Upper lobe of left lung (tissue), 6 donors: ENCODE measurements at regions not wholly inside any gene's neighbourhood (a gene's known extent, or its start where the extent isn't known, plus 50 kb on each side); places are given as distances from the start of the nearest gene placed in this dataset.

Source experiments
- ATAC-seq, 2 donors: fragments of 200-7000 bp; cut with Tn5 transposase; one replicate each; pipeline ENCODE4 v1.9.1; 2022; ENCODE audit warnings: mild to moderate bottlenecking in 2 of 2, moderate library complexity in 2 of 2; ENCODE audit not compliant: low FRiP score in 2 of 2
- DNase-seq, 2 donors: peaks; one replicate each; pipeline ENCODE4 v3.0.0-alpha.2; 2019 to 2020
- H3K27ac ChIP-seq, 4 donors: fragments of 200-600 bp; sonication (generic); one replicate each; pipeline ENCODE4 v1.5.1; 2016 to 2019
- H3K27me3 ChIP-seq, 4 donors: fragments of 200-600 bp; sonication (generic); one replicate each; pipeline ENCODE4 v1.5.1; 2017 to 2019
- H3K36me3 ChIP-seq, 4 donors: fragments of 200-600 bp; sonication (generic); one replicate each; pipeline ENCODE4 v1.5.1; 2016 to 2019
- H3K4me1 ChIP-seq, 4 donors: fragments of 200-600 bp; sonication (generic); one replicate each; pipeline ENCODE4 v1.5.1; 2018 to 2019
- H3K4me3 ChIP-seq, 4 donors: fragments of 200-600 bp; sonication (generic); one replicate each; pipeline ENCODE4 v1.5.1; 2017 to 2019; ENCODE audit warnings: mild to moderate bottlenecking in 2 of 4, moderate library complexity in 1 of 4
- H3K9me3 ChIP-seq, 4 donors: fragments of 200-600 bp; sonication (generic); one replicate each; pipeline ENCODE4 v1.5.1; 2018 to 2019
- CTCF ChIP-seq, 6 experiments: fragments of 450-650 bp in 4 of 6; fragments of 200-600 bp in 2 of 6; sonication (generic) in 2 of 6; IDR thresholded peaks; one replicate each; pipeline ENCODE4 v1.5.1; 2016 to 2019; ENCODE audit warnings: antibody characterized with exemption in 6 of 6
- EP300 ChIP-seq, 4 donors: sonication (generic); formaldehyde crosslinking; IDR thresholded peaks; one replicate each; pipeline ENCODE4 v1.5.1; 2017; ENCODE audit warnings: antibody characterized with exemption in 4 of 4, control low read depth in 2 of 4
- POLR2A ChIP-seq, 4 donors: fragments of 450-650 bp; IDR thresholded peaks; one replicate each; pipeline ENCODE4 v1.5.1; 2016 to 2017; ENCODE audit warnings: antibody characterized with exemption in 4 of 4, mild to moderate bottlenecking in 2 of 4
- POLR2AphosphoS5 ChIP-seq, 2 donors: sonication (generic); formaldehyde crosslinking; IDR thresholded peaks; one replicate each; pipeline ENCODE4 v1.5.1; 2017; ENCODE audit warnings: antibody characterized with exemption in 2 of 2
- WGBS, 2 donors: methylation state at CpG; one replicate each; pipeline ENCODE4 v1.1.5; 2017 to 2018; 5-methylcytosine and 5-hydroxymethylcytosine counted together
- donor health status: DM: no; HTN: no; CAD: no; lungs with moderate emphysema.
- donor health status: DM: no; HTN: yes; CAD: no; lungs with severe emphysema.

- no peaks in the 10 kb centered on the region for H3K27me3 ChIP-seq
- H3K9me3 ChIP-seq, result no peaks in the 10 kb centered on the region
- no peak for ATAC-seq
- peaks cover 0 to 5% (median 2%) of the 10 kb centered on the region in 4 donors for H3K4me1 ChIP-seq
- WGBS, 2 donors, result 55 to 61% methylated on average over 6 of the region's 6 CpGs
- H3K4me3 ChIP-seq, result no peak overlapping the region
- DNase-seq, result no peak
- no peaks in the 10 kb centered on the region for H3K36me3 ChIP-seq
- TF ChIP-seq POLR2AphosphoS5 (IDR thresholded peaks at IDR 0.05) (no peak), CTCF (IDR thresholded peaks at IDR 0.05) (no peak)
- no peak overlapping the region for H3K27ac ChIP-seq
These were observed 80.2 kb downstream of the TMEM114 start for GRCh38 chr16:8510160-8510559.

- Histone ChIP-seq H3K4me3 (no peak overlapping the region), H3K27me3 (no peaks in the 10 kb centered on the region), H3K9me3 (no peaks in the 10 kb centered on the region), H3K36me3 (no peaks in the 10 kb centered on the region), H3K27ac (no peak overlapping the region), H3K4me1 (peaks cover 0 to 6% (median 2%) of the 10 kb centered on the region in 4 donors)
- 18 to 21% methylated on average over 7 of the region's 7 CpGs for WGBS, 2 donors
- ATAC-seq (no peak), DNase-seq (no peak)
- no peak for TF ChIP-seq CTCF (IDR thresholded peaks at IDR 0.05)
These were observed 84.9 kb downstream of the TMEM114 start for GRCh38 chr16:8505327-8505991.

DNA sequence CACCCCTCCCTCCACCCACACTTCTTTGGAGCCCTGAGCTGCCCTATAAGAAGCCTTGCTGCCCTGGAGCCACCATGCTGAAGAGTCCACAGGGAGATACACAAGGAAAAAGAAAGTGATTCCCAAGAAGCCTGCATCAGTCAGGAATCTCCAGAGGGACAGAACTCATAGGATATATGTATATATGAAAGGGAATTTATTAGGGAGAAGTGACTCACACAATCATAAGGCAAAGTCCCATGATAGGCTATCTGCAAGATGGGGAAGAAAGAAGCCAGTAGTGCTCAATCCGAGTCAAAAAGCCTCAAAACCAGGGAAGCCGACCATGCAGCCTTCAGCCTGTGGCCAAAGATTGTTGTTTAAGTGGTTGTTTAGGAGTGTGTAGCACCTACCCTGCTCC lies 87.9 kb downstream of the TMEM114 start:
- Histone ChIP-seq H3K9me3 (no peaks in the 10 kb centered on the region), H3K4me1 (peaks cover 0 to 6% (median 2%) of the 10 kb centered on the region in 4 donors), H3K27me3 (no peaks in the 10 kb centered on the region), H3K4me3 (no peak overlapping the region), H3K27ac (no peak overlapping the region), H3K36me3 (no peaks in the 10 kb centered on the region)
- no peak for DNase-seq
- no peak for ATAC-seq
- WGBS, 2 donors, result 73 to 80% methylated on average over 2 of the region's 2 CpGs
- TF ChIP-seq EP300 (IDR thresholded peaks at IDR 0.05) (no peak), POLR2AphosphoS5 (IDR thresholded peaks at IDR 0.05) (no peak), CTCF (IDR thresholded peaks at IDR 0.05) (no peak), POLR2A (IDR thresholded peaks at IDR 0.05) (no peak)

- Histone ChIP-seq H3K27me3 (no peaks in the 10 kb centered on the region), H3K9me3 (no peaks in the 10 kb centered on the region), H3K27ac (no peak overlapping the region), H3K4me3 (no peak overlapping the region), H3K4me1 (peaks cover 0 to 3% (median under 1%) of the 10 kb centered on the region in 4 donors), H3K36me3 (no peaks in the 10 kb centered on the region)
- ATAC-seq (no peak), DNase-seq (no peak)
- 21 to 57% methylated on average over 1 of the region's 1 CpG for WGBS, 2 donors
- no peak for TF ChIP-seq POLR2AphosphoS5 (IDR thresholded peaks at IDR 0.05)
These were observed 90.0 kb downstream of the TMEM114 start for GRCh38 chr16:8500351-8500750.

GRCh38 chr16:8496364-8496763 lies 93.9 kb downstream of the TMEM114 start:
- TF ChIP-seq CTCF (IDR thresholded peaks at IDR 0.05) (no peak), POLR2A (IDR thresholded peaks at IDR 0.05) (no peak), POLR2AphosphoS5 (IDR thresholded peaks at IDR 0.05) (no peak), EP300 (IDR thresholded peaks at IDR 0.05) (no peak)
- no peak for ATAC-seq
- no peaks in the 10 kb centered on the region for H3K36me3 ChIP-seq

More at GRCh38 chr16:8496364-8496763, 93.9 kb downstream of the TMEM114 start:
- Histone ChIP-seq H3K27me3 (no peaks in the 10 kb centered on the region), H3K4me3 (no peak overlapping the region), H3K27ac (no peak overlapping the region), H3K9me3 (no peaks in the 10 kb centered on the region), H3K4me1 (no peaks in the 10 kb centered on the region)
- DNase-seq, result no peak
- 51 to 57% methylated on average over 3 of the region's 3 CpGs for WGBS, 2 donors
